ENCODE measurements at regions not wholly inside any gene's neighbourhood (a gene's known extent, or its start where the extent isn't known, plus 50 kb on each side); places are given as distances from the start of the nearest gene placed in this dataset.
"Not testable (repeated sequence)": the region's sequence is repeated elsewhere in the genome, so short reads cannot be mapped to it uniquely, and the experiment has no call there.

DNA sequence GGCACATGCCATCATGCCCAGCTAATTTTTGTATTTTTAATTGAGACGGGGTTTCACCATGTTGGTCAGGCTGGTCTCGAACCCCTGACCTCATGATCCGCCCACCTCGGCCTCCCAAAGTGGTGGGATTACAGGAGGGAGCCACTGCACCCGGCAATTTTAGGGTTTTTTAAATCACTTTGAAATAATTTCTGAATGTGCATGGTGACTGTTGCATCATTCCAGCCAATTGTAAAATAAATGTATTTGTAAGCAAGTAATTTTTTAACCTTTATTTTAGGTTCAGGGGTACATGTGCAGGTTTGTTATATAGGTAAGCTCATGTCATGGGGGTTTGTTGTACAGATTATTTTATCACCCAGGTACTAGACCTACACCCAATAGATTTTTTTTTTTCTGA, 56.0 kb upstream of the LMO2 start:
- TF ChIP-seq RFX5 (IDR thresholded peaks at IDR 0.05; ENCODE audit: low read depth, low read length); SIX5 (IDR thresholded peaks at IDR 0.05; ENCODE audit: low read depth, low read length, severe bottlenecking); NFYA (IDR thresholded peaks at IDR 0.05; ENCODE audit: borderline replicate concordance, low read depth, low read length); NKRF (conservative IDR thresholded peaks at IDR 0.05); POLR2A (IDR thresholded peaks at IDR 0.05; ENCODE audit: low read depth, low read length): not testable (repeated sequence)
- TF ChIP-seq, protein P1, sequence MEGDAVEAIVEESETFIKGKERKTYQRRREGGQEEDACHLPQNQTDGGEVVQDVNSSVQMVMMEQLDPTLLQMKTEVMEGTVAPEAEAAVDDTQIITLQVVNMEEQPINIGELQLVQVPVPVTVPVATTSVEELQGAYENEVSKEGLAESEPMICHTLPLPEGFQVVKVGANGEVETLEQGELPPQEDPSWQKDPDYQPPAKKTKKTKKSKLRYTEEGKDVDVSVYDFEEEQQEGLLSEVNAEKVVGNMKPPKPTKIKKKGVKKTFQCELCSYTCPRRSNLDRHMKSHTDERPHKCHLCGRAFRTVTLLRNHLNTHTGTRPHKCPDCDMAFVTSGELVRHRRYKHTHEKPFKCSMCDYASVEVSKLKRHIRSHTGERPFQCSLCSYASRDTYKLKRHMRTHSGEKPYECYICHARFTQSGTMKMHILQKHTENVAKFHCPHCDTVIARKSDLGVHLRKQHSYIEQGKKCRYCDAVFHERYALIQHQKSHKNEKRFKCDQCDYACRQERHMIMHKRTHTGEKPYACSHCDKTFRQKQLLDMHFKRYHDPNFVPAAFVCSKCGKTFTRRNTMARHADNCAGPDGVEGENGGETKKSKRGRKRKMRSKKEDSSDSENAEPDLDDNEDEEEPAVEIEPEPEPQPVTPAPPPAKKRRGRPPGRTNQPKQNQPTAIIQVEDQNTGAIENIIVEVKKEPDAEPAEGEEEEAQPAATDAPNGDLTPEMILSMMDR (IDR thresholded peaks at IDR 0.05 in 2 of 3, conservative IDR thresholded peaks at IDR 0.05 in 1 of 3; ENCODE audit: control insufficient read depth in 2 of 3, extremely low read depth in 1 of 3, insufficient read depth in 1 of 3, low read depth in 3 of 3, low read length in 3 of 3), result not testable (repeated sequence)
- TF ChIP-seq, protein P2, sequence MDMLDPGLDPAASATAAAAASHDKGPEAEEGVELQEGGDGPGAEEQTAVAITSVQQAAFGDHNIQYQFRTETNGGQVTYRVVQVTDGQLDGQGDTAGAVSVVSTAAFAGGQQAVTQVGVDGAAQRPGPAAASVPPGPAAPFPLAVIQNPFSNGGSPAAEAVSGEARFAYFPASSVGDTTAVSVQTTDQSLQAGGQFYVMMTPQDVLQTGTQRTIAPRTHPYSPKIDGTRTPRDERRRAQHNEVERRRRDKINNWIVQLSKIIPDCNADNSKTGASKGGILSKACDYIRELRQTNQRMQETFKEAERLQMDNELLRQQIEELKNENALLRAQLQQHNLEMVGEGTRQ (IDR thresholded peaks at IDR 0.05; ENCODE audit: borderline replicate concordance, low read depth, low read length), result not testable (repeated sequence)
